ENCODE measurements at regions not wholly inside any gene's neighbourhood (a gene's known extent, or its start where the extent isn't known, plus 50 kb on each side); places are given as distances from the start of the nearest gene placed in this dataset.

DNA sequence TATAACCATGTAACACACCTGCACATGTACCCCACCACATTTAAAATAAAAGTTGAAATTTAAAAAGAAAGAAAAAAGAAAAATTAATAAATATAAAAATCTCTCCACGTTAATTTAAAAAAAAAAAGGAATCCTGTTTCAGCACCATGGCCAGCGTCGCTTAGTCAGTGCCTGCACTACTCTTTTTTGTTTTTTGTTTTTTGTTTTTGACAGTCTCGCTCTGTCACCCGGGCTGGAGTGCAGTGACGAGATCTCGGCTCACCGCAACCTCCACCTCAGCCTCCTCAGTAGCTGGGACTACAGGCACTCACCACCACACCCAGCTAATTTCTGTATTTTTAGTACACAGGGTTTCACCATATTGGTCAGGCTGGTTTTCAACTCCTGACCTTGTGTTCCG, 835.9 kb downstream of the UQCRFS1 start:
- H2BK15ac ChIP-seq (ENCODE audit: low read length), result no peak overlapping the region
- no peak overlapping the region for H3K14ac ChIP-seq (ENCODE audit: low read length)
- no peak overlapping the region for H3K4ac ChIP-seq (ENCODE audit: low read length)
- H3K4me2 ChIP-seq (ENCODE audit: insufficient read depth, low read length, poor library complexity, severe bottlenecking), result no peak overlapping the region
- no peak overlapping the region for H2AFZ ChIP-seq (ENCODE audit: low read length)
- no peaks in the 10 kb centered on the region for H3K36me3 ChIP-seq (replicated peaks in 1 of 2; ENCODE audit: control insufficient read depth in 2 of 2, insufficient read depth in 2 of 2, low read length in 2 of 2)
- no peaks in the 10 kb centered on the region for H3K27me3 ChIP-seq (ENCODE audit: control insufficient read depth in 3 of 3, insufficient read depth in 3 of 3, low read depth in 1 of 3, low read length in 3 of 3)
- H2BK12ac ChIP-seq (ENCODE audit: low read length), result no peak overlapping the region
- no peaks in the 10 kb centered on the region for H3K79me1 ChIP-seq (ENCODE audit: low read depth, low read length)
- H3K9me3 ChIP-seq (replicated peaks in 1 of 2; ENCODE audit: control insufficient read depth in 2 of 2, insufficient read depth in 1 of 2, low read depth in 1 of 2, low read length in 2 of 2), result no peaks in the 10 kb centered on the region
- no peak overlapping the region for H4K8ac ChIP-seq (ENCODE audit: low read depth, low read length)
- DNase-seq (ENCODE audit: low spot score), result no peak
- no peak overlapping the region for H2BK120ac ChIP-seq (ENCODE audit: low read depth, low read length)
- H3K4me1 ChIP-seq (ENCODE audit: control insufficient read depth in 2 of 2, insufficient read depth in 1 of 2, low read depth in 1 of 2, low read length in 2 of 2), result no peaks in the 10 kb centered on the region
- no peak overlapping the region for H3K18ac ChIP-seq (ENCODE audit: low read length)
- H3K4me3 ChIP-seq (ENCODE audit: low read length in 2 of 2), result no peak overlapping the region
- H3K27ac ChIP-seq (replicated peaks; ENCODE audit: low read length), result no peak overlapping the region
- no peak overlapping the region for H2AK5ac ChIP-seq (ENCODE audit: low read depth, low read length)
- H3K9ac ChIP-seq (ENCODE audit: low read depth, low read length, poor library complexity), result no peak overlapping the region
- WGBS, 2 donors (ENCODE audit: extremely low coverage in 2 of 2, insufficient read length in 2 of 2, insufficient replicate concordance in 1 of 2), result no CpG with 5 or more reads among the region's 9 CpGs
- no peak overlapping the region for H4K91ac ChIP-seq (ENCODE audit: low read depth, low read length, poor library complexity)
- no peak overlapping the region for H2BK5ac ChIP-seq (ENCODE audit: low read length)
- H3K23ac ChIP-seq (ENCODE audit: low read depth, low read length, poor library complexity), result no peak overlapping the region

DNA sequence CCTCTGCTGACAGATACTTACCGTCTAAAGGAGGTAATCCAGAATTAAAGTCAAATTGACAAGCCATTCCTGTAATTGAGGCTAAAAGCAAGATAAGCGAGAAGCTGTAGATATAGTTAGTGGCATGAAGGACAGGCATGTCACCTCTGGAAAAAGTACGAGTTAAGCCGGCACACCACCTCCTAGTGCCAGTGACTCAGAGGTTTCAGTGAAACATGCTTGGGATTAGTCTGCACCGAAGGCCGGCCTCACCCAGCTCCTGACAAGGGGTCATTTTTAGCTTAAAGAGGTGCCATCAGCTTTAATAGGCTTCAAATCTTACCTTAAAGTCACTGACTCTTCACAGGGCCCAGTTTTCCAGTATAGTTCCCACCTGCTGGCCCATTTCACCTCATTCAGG, 838.0 kb downstream of the UQCRFS1 start:
- Histone ChIP-seq H3K27me3 (ENCODE audit: control insufficient read depth in 3 of 3, insufficient read depth in 3 of 3, low read depth in 1 of 3, low read length in 3 of 3) (no peaks in the 10 kb centered on the region), H4K8ac (ENCODE audit: low read depth, low read length) (no peak overlapping the region), H3K9me3 (replicated peaks in 1 of 2; ENCODE audit: control insufficient read depth in 2 of 2, insufficient read depth in 1 of 2, low read depth in 1 of 2, low read length in 2 of 2) (no peaks in the 10 kb centered on the region), H2BK5ac (ENCODE audit: low read length) (no peak overlapping the region), H2BK12ac (ENCODE audit: low read length) (no peak overlapping the region), H3K79me1 (ENCODE audit: low read depth, low read length) (no peaks in the 10 kb centered on the region), H3K23ac (ENCODE audit: low read depth, low read length, poor library complexity) (no peak overlapping the region), H2BK15ac (ENCODE audit: low read length) (no peak overlapping the region), H4K91ac (ENCODE audit: low read depth, low read length, poor library complexity) (no peak overlapping the region), H3K14ac (ENCODE audit: low read length) (no peak overlapping the region), H2AFZ (ENCODE audit: low read length) (no peak overlapping the region), H2AK5ac (ENCODE audit: low read depth, low read length) (no peak overlapping the region), H3K4me3 (ENCODE audit: low read length in 2 of 2) (no peak overlapping the region), H3K36me3 (replicated peaks in 1 of 2; ENCODE audit: control insufficient read depth in 2 of 2, insufficient read depth in 2 of 2, low read length in 2 of 2) (no peaks in the 10 kb centered on the region), H3K4me2 (ENCODE audit: insufficient read depth, low read length, poor library complexity, severe bottlenecking) (no peak overlapping the region), H3K27ac (replicated peaks; ENCODE audit: low read length) (no peak overlapping the region), H3K4ac (ENCODE audit: low read length) (no peak overlapping the region), H2BK120ac (ENCODE audit: low read depth, low read length) (no peak overlapping the region), H3K9ac (ENCODE audit: low read depth, low read length, poor library complexity) (no peak overlapping the region), H3K4me1 (ENCODE audit: control insufficient read depth in 2 of 2, insufficient read depth in 1 of 2, low read depth in 1 of 2, low read length in 2 of 2) (no peaks in the 10 kb centered on the region), H3K18ac (ENCODE audit: low read length) (no peak overlapping the region)
- no CpG with 5 or more reads among the region's 6 CpGs for WGBS, 2 donors (ENCODE audit: extremely low coverage in 2 of 2, insufficient read length in 2 of 2, insufficient replicate concordance in 1 of 2)
- DNase-seq (ENCODE audit: low spot score), result no peak

DNA sequence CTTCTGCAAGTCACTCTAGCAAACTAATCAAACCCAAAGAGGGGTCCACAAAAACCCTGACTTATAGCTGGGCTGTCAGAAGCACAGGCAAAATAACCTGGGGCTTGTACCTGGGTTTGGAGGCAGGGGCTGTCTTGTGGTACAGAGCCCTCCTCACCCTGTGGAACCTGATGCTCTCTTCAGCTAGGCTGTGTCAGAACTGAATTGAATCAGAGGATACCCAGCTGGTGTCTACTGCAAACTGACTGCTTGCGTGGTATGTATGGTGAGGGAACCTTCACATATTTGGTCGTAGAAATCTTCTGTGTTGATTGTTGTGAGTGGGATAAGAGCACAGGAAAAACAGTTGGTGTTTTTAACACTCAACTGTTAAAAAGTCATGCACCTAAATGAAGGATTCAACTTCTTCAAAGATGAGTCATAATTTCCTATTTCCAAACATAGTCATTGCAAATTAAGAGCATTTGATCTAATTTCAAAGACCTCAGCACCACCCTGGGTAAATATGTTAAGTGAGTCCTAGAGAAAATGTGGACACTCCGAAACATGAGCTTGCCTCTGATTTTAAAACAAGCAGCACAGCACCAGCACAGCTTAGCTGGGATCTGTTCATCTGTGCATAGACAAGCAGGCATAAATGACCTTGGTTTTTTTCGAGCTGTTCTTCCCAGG, 840.2 kb downstream of the UQCRFS1 start:
- Histone ChIP-seq H3K27me3 (ENCODE audit: control insufficient read depth in 3 of 3, insufficient read depth in 3 of 3, low read depth in 1 of 3, low read length in 3 of 3) (no peaks in the 10 kb centered on the region), H3K36me3 (replicated peaks in 1 of 2; ENCODE audit: control insufficient read depth in 2 of 2, insufficient read depth in 2 of 2, low read length in 2 of 2) (no peaks in the 10 kb centered on the region), H3K4ac (ENCODE audit: low read length) (no peak overlapping the region)

GRCh38 chr19:28367146-28367545, 845.8 kb downstream of the UQCRFS1 start:
- Histone ChIP-seq H3K79me1 (ENCODE audit: low read depth, low read length) (no peaks in the 10 kb centered on the region), H4K91ac (ENCODE audit: low read depth, low read length, poor library complexity) (no peak overlapping the region), H2BK12ac (ENCODE audit: low read length) (no peak overlapping the region), H3K18ac (ENCODE audit: low read length) (no peak overlapping the region), H3K4ac (ENCODE audit: low read length) (no peak overlapping the region), H2BK5ac (ENCODE audit: low read length) (no peak overlapping the region), H3K9me3 (replicated peaks in 1 of 2; ENCODE audit: control insufficient read depth in 2 of 2, insufficient read depth in 1 of 2, low read depth in 1 of 2, low read length in 2 of 2) (no peaks in the 10 kb centered on the region), H2BK15ac (ENCODE audit: low read length) (no peak overlapping the region), H3K36me3 (replicated peaks in 1 of 2; ENCODE audit: control insufficient read depth in 2 of 2, insufficient read depth in 2 of 2, low read length in 2 of 2) (no peaks in the 10 kb centered on the region), H4K8ac (ENCODE audit: low read depth, low read length) (no peak overlapping the region), H2AK5ac (ENCODE audit: low read depth, low read length) (no peak overlapping the region), H3K14ac (ENCODE audit: low read length) (no peak overlapping the region), H2BK120ac (ENCODE audit: low read depth, low read length) (no peak overlapping the region), H3K23ac (ENCODE audit: low read depth, low read length, poor library complexity) (no peak overlapping the region), H3K4me2 (ENCODE audit: insufficient read depth, low read length, poor library complexity, severe bottlenecking) (no peak overlapping the region), H3K4me1 (ENCODE audit: control insufficient read depth in 2 of 2, insufficient read depth in 1 of 2, low read depth in 1 of 2, low read length in 2 of 2) (no peaks in the 10 kb centered on the region), H3K27ac (replicated peaks; ENCODE audit: low read length) (no peak overlapping the region), H3K4me3 (ENCODE audit: low read length in 2 of 2) (no peak overlapping the region), H2AFZ (ENCODE audit: low read length) (no peak overlapping the region), H3K27me3 (ENCODE audit: control insufficient read depth in 3 of 3, insufficient read depth in 3 of 3, low read depth in 1 of 3, low read length in 3 of 3) (no peaks in the 10 kb centered on the region), H3K9ac (ENCODE audit: low read depth, low read length, poor library complexity) (no peak overlapping the region)
- no CpG with 5 or more reads among the region's 1 CpG for WGBS, 2 donors (ENCODE audit: extremely low coverage in 2 of 2, insufficient read length in 2 of 2, insufficient replicate concordance in 1 of 2)
- DNase-seq (ENCODE audit: low spot score), result no peak

More for the DNA sequence above, 840.2 kb downstream of the UQCRFS1 start:
- Histone ChIP-seq H3K4me3 (ENCODE audit: low read length in 2 of 2) (no peak overlapping the region), H2BK5ac (ENCODE audit: low read length) (no peak overlapping the region), H4K91ac (ENCODE audit: low read depth, low read length, poor library complexity) (no peak overlapping the region), H3K18ac (ENCODE audit: low read length) (no peak overlapping the region), H3K14ac (ENCODE audit: low read length) (no peak overlapping the region), H3K9me3 (replicated peaks in 1 of 2; ENCODE audit: control insufficient read depth in 2 of 2, insufficient read depth in 1 of 2, low read depth in 1 of 2, low read length in 2 of 2) (no peaks in the 10 kb centered on the region), H2BK120ac (ENCODE audit: low read depth, low read length) (no peak overlapping the region), H2BK12ac (ENCODE audit: low read length) (no peak overlapping the region), H2AFZ (ENCODE audit: low read length) (no peak overlapping the region), H3K4me2 (ENCODE audit: insufficient read depth, low read length, poor library complexity, severe bottlenecking) (no peak overlapping the region), H2AK5ac (ENCODE audit: low read depth, low read length) (no peak overlapping the region), H3K9ac (ENCODE audit: low read depth, low read length, poor library complexity) (no peak overlapping the region), H3K27ac (replicated peaks; ENCODE audit: low read length) (no peak overlapping the region), H4K8ac (ENCODE audit: low read depth, low read length) (no peak overlapping the region), H2BK15ac (ENCODE audit: low read length) (no peak overlapping the region), H3K23ac (ENCODE audit: low read depth, low read length, poor library complexity) (no peak overlapping the region), H3K4me1 (ENCODE audit: control insufficient read depth in 2 of 2, insufficient read depth in 1 of 2, low read depth in 1 of 2, low read length in 2 of 2) (no peaks in the 10 kb centered on the region), H3K79me1 (ENCODE audit: low read depth, low read length) (no peaks in the 10 kb centered on the region)
- no peak for DNase-seq (ENCODE audit: low spot score)
- no CpG with 5 or more reads among the region's 4 CpGs for WGBS, 2 donors (ENCODE audit: extremely low coverage in 2 of 2, insufficient read length in 2 of 2, insufficient replicate concordance in 1 of 2)

All from neuronal stem cell (in vitro differentiated cells).